RWPE2 (cell line): ENCODE measurements at regions not wholly inside any gene's neighbourhood (a gene's known extent, or its start where the extent isn't known, plus 50 kb on each side); places are given as distances from the start of the nearest gene placed in this dataset.

Source experiments
- ATAC-seq: fragments of 200-7000 bp; cut with Tn5 transposase; 3 replicates; pipeline ENCODE4 v1.9.1; 2021; ENCODE audit warnings: low read depth
- DNase-seq: peaks from one replicate; pipeline ENCODE4 v3.0.0-alpha.2; 2020; ENCODE audit warnings: low spot score
- H3K27ac ChIP-seq: fragments of 450-650 bp; 2 replicates; pipeline ENCODE4 v1.5.1; 2017; ENCODE audit warnings: mild to moderate bottlenecking; ENCODE audit not compliant: poor library complexity, severe bottlenecking
- H3K27me3 ChIP-seq: fragments of 250-450 bp; sonication (Bioruptor Pico); 2 replicates; pipeline ENCODE4 v1.5.1; 2021; ENCODE audit warnings: mild to moderate bottlenecking, moderate library complexity; ENCODE audit not compliant: insufficient read depth, poor library complexity, severe bottlenecking
- H3K36me3 ChIP-seq: fragments of 250-450 bp; sonication (Bioruptor Pico); 2 replicates; pipeline ENCODE4 v1.5.1; 2020; ENCODE audit warnings: low read depth, mild to moderate bottlenecking, moderate library complexity
- H3K4me1 ChIP-seq: fragments of 250-450 bp; sonication (Bioruptor Pico); 2 replicates; pipeline ENCODE4 v1.5.1; 2021; ENCODE audit warnings: mild to moderate bottlenecking, moderate library complexity; ENCODE audit not compliant: insufficient read depth, poor library complexity, severe bottlenecking
- H3K4me3 ChIP-seq: fragments of 250-450 bp; sonication (Bioruptor Pico); 2 replicates; pipeline ENCODE4 v1.5.1; 2021; ENCODE audit warnings: mild to moderate bottlenecking, moderate library complexity; ENCODE audit not compliant: severe bottlenecking
- H3K9me3 ChIP-seq: fragments of 250-450 bp; sonication (Bioruptor Pico); 2 replicates; pipeline ENCODE4 v1.5.1; 2021; ENCODE audit warnings: mild to moderate bottlenecking, moderate library complexity; ENCODE audit not compliant: severe bottlenecking
- CTCF ChIP-seq: fragments of 450-650 bp; IDR thresholded peaks from one replicate; pipeline ENCODE4 v1.5.1; 2017; ENCODE audit warnings: mild to moderate bottlenecking, moderate library complexity; ENCODE audit not compliant: poor library complexity, severe bottlenecking

GRCh38 chr18:52009958-52010357 is 330.0 kb upstream of the DCC start:
- Histone ChIP-seq H3K4me1 (no peaks in the 10 kb centered on the region), H3K27me3 (no peaks in the 10 kb centered on the region), H3K9me3 (no peaks in the 10 kb centered on the region), H3K4me3 (no peak overlapping the region), H3K27ac (no peak overlapping the region), H3K36me3 (no peaks in the 10 kb centered on the region)
- TF ChIP-seq CTCF, result no peak
- DNase-seq (no peak), ATAC-seq (no peak)

- no peaks in the 10 kb centered on the region for H3K9me3 ChIP-seq
- H3K27me3 ChIP-seq, result no peaks in the 10 kb centered on the region
- ATAC-seq (no peak), DNase-seq (no peak)
- no peaks in the 10 kb centered on the region for H3K4me1 ChIP-seq
- H3K4me3 ChIP-seq, result no peak overlapping the region
- no peaks in the 10 kb centered on the region for H3K36me3 ChIP-seq
- no peak for TF ChIP-seq CTCF
- no peak overlapping the region for H3K27ac ChIP-seq
These were observed 293.9 kb upstream of the DCC start for GRCh38 chr18:52045946-52046675.

GRCh38 chr18:52046842-52047241 is 293.2 kb upstream of the DCC start:
- Histone ChIP-seq H3K4me3 (no peak overlapping the region), H3K9me3 (no peaks in the 10 kb centered on the region), H3K4me1 (no peaks in the 10 kb centered on the region), H3K36me3 (no peaks in the 10 kb centered on the region), H3K27ac (no peak overlapping the region), H3K27me3 (no peaks in the 10 kb centered on the region)
- DNase-seq (no peak), ATAC-seq (no peak)
- TF ChIP-seq CTCF, result no peak

- H3K36me3 ChIP-seq, result no peaks in the 10 kb centered on the region
- peak; percentile 48; the same call in 1 of the 3 replicates for ATAC-seq
- H3K4me1 ChIP-seq, result no peaks in the 10 kb centered on the region
- no peak overlapping the region for H3K27ac ChIP-seq
- TF ChIP-seq CTCF, result no peak
- no peaks in the 10 kb centered on the region for H3K27me3 ChIP-seq
- no peak overlapping the region for H3K4me3 ChIP-seq
- DNase-seq, result no peak
- no peaks in the 10 kb centered on the region for H3K9me3 ChIP-seq
These were observed 285.7 kb upstream of the DCC start for GRCh38 chr18:52054324-52054723.

- TF ChIP-seq CTCF, result no peak
- Histone ChIP-seq H3K9me3 (no peaks in the 10 kb centered on the region), H3K27ac (no peak overlapping the region), H3K4me1 (no peaks in the 10 kb centered on the region), H3K4me3 (no peak overlapping the region), H3K27me3 (no peaks in the 10 kb centered on the region), H3K36me3 (no peaks in the 10 kb centered on the region)
- DNase-seq, result no peak
- no peak for ATAC-seq
These were observed 279.2 kb upstream of the DCC start for GRCh38 chr18:52060607-52061304.
